GM12878 (cell line): ENCODE measurements at regions not wholly inside any gene's neighbourhood (a gene's known extent, or its start where the extent isn't known, plus 50 kb on each side); places are given as distances from the start of the nearest gene placed in this dataset.

Source experiments
- CBX5 ChIP-seq: sonication (generic); IDR thresholded peaks from 2 replicates; pipeline ENCODE4 v1.6.1; 2016; ENCODE audit warnings: low read depth, moderate library complexity, mild to moderate bottlenecking, inconsistent platforms
- CREM ChIP-seq: IDR thresholded peaks from 2 replicates; pipeline ENCODE4 v1.6.1; 2014; ENCODE audit warnings: antibody characterized with exemption, low read depth
- DPF2 ChIP-seq: fragments of 450-650 bp; IDR thresholded peaks from 2 replicates; pipeline ENCODE4 v1.6.1; 2017; ENCODE audit warnings: mild to moderate bottlenecking
- IRF5 ChIP-seq: fragments of 450-650 bp; IDR thresholded peaks from 2 replicates; pipeline ENCODE4 v1.6.1; 2017; ENCODE audit warnings: borderline replicate concordance
- JUNB ChIP-seq: IDR thresholded peaks from 2 replicates; pipeline ENCODE4 v1.6.1; 2016; ENCODE audit warnings: antibody characterized with exemption, mild to moderate bottlenecking
- NR2F1 ChIP-seq: fragments of 450-650 bp; conservative IDR thresholded peaks from 2 replicates; pipeline ENCODE4 v1.6.1; 2017; ENCODE audit warnings: mild to moderate bottlenecking
- PAX5 ChIP-seq: IDR thresholded peaks from 2 replicates; pipeline ENCODE4 v1.6.1; 2011; ENCODE audit warnings: low read depth, low read length, borderline replicate concordance
- RAD21 ChIP-seq: IDR thresholded peaks from 2 replicates; pipeline ENCODE4 v1.6.1; 2011; ENCODE audit warnings: mild to moderate bottlenecking, low read depth, low read length, moderate library complexity; ENCODE audit not compliant: insufficient read depth
- RB1 ChIP-seq: fragments of 450-650 bp; formaldehyde crosslinking; IDR thresholded peaks from 2 replicates; pipeline ENCODE4 v1.6.1; 2017; ENCODE audit warnings: mild to moderate bottlenecking, borderline replicate concordance
- SREBF2 ChIP-seq: IDR thresholded peaks from 2 replicates; pipeline ENCODE4 v1.6.1; 2012; ENCODE audit warnings: mild to moderate bottlenecking, low read length
- SRF ChIP-seq, 2 experiments: IDR thresholded peaks; 2 replicates each; pipeline ENCODE4 v1.6.1; 2011; ENCODE audit warnings: low read depth in 2 of 2, low read length in 2 of 2, mild to moderate bottlenecking in 1 of 2, moderate library complexity in 1 of 2
- STAT3 ChIP-seq: IDR thresholded peaks from 2 replicates; pipeline ENCODE4 v1.6.1; 2011; ENCODE audit warnings: low read depth, low read length, improper control_type of control experiment
- TARDBP ChIP-seq: IDR thresholded peaks from 2 replicates; pipeline ENCODE4 v1.6.1; 2016; ENCODE audit warnings: borderline replicate concordance
- TBL1XR1 ChIP-seq: IDR thresholded peaks from 2 replicates; pipeline ENCODE4 v1.6.1; 2012; ENCODE audit warnings: low read depth, low read length, improper control_type of control experiment
- ZNF24 ChIP-seq: fragments of 450-650 bp; IDR thresholded peaks from 2 replicates; pipeline ENCODE4 v1.6.1; 2017; ENCODE audit warnings: antibody characterized with exemption, mild to moderate bottlenecking
- ZNF622 ChIP-seq: fragments of 450-650 bp; IDR thresholded peaks from 2 replicates; pipeline ENCODE4 v1.6.1; 2017; ENCODE audit warnings: mild to moderate bottlenecking, inconsistent platforms
- TF ChIP-seq, protein P1 (sequence below): fragments of 450-650 bp; IDR thresholded peaks from 2 replicates; pipeline ENCODE4 v1.6.1; 2017; ENCODE audit warnings: mild to moderate bottlenecking, low read depth, inconsistent platforms; ENCODE audit not compliant: poor library complexity, severe bottlenecking
- TF ChIP-seq, protein P2 (sequence below): IDR thresholded peaks from 2 replicates; pipeline ENCODE4 v1.6.1; 2011; ENCODE audit warnings: borderline replicate concordance, low read depth, mild to moderate bottlenecking, moderate library complexity, mixed read lengths, low read length; ENCODE audit not compliant: insufficient read depth; ENCODE audit errors: extremely low read length
- TF ChIP-seq, protein P3 (sequence below): fragments of 450-650 bp; IDR thresholded peaks from 2 replicates; pipeline ENCODE4 v1.6.1; 2018; ENCODE audit warnings: mild to moderate bottlenecking, low read depth, moderate library complexity; ENCODE audit not compliant: partially characterized antibody
- TF ChIP-seq, protein P4 (sequence below): fragments of 450-650 bp; formaldehyde crosslinking; IDR thresholded peaks from 2 replicates; pipeline ENCODE4 v1.4.0; 2020; ENCODE audit warnings: mild to moderate bottlenecking, moderate library complexity

GRCh38 chr10:123392182-123392963 lies 238.2 kb downstream of the BUB3 start (continued):
- TF ChIP-seq PAX5 (peak; percentile 98), TARDBP (peak; percentile 87; the same call in 1 of the 2 replicates), RB1 (peak; percentile 92; the same call in 1 of the 2 replicates), ZNF622 (no peak), DPF2 (peak; percentile 84), NR2F1 (peak; percentile 66), RAD21 (peak; percentile 22; the same call in 1 of the 2 replicates), STAT3 (peak; percentile 85), JUNB (peak; percentile 74), SRF (IDR thresholded peaks at IDR 0.05; ENCODE audit: low read depth in 2 of 2, low read length in 2 of 2) (peak in 1 of 2 experiments; percentile 55; a peak in 1 of 4 replicates), CREM (peak; percentile 91), CBX5 (no peak), TBL1XR1 (peak; percentile 97), SREBF2 (no peak), ZNF24 (peak; percentile 47; the same call in 1 of the 2 replicates), IRF5 (no peak)
- TF ChIP-seq, protein P1, sequence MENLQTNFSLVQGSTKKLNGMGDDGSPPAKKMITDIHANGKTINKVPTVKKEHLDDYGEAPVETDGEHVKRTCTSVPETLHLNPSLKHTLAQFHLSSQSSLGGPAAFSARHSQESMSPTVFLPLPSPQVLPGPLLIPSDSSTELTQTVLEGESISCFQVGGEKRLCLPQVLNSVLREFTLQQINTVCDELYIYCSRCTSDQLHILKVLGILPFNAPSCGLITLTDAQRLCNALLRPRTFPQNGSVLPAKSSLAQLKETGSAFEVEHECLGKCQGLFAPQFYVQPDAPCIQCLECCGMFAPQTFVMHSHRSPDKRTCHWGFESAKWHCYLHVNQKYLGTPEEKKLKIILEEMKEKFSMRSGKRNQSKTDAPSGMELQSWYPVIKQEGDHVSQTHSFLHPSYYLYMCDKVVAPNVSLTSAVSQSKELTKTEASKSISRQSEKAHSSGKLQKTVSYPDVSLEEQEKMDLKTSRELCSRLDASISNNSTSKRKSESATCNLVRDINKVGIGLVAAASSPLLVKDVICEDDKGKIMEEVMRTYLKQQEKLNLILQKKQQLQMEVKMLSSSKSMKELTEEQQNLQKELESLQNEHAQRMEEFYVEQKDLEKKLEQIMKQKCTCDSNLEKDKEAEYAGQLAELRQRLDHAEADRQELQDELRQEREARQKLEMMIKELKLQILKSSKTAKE: peak; percentile 87
- TF ChIP-seq, protein P2, sequence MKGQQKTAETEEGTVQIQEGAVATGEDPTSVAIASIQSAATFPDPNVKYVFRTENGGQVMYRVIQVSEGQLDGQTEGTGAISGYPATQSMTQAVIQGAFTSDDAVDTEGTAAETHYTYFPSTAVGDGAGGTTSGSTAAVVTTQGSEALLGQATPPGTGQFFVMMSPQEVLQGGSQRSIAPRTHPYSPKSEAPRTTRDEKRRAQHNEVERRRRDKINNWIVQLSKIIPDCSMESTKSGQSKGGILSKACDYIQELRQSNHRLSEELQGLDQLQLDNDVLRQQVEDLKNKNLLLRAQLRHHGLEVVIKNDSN: no peak
- TF ChIP-seq, protein P3, sequence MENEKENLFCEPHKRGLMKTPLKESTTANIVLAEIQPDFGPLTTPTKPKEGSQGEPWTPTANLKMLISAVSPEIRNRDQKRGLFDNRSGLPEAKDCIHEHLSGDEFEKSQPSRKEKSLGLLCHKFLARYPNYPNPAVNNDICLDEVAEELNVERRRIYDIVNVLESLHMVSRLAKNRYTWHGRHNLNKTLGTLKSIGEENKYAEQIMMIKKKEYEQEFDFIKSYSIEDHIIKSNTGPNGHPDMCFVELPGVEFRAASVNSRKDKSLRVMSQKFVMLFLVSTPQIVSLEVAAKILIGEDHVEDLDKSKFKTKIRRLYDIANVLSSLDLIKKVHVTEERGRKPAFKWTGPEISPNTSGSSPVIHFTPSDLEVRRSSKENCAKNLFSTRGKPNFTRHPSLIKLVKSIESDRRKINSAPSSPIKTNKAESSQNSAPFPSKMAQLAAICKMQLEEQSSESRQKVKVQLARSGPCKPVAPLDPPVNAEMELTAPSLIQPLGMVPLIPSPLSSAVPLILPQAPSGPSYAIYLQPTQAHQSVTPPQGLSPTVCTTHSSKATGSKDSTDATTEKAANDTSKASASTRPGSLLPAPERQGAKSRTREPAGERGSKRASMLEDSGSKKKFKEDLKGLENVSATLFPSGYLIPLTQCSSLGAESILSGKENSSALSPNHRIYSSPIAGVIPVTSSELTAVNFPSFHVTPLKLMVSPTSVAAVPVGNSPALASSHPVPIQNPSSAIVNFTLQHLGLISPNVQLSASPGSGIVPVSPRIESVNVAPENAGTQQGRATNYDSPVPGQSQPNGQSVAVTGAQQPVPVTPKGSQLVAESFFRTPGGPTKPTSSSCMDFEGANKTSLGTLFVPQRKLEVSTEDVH: no peak
- TF ChIP-seq, protein P4, sequence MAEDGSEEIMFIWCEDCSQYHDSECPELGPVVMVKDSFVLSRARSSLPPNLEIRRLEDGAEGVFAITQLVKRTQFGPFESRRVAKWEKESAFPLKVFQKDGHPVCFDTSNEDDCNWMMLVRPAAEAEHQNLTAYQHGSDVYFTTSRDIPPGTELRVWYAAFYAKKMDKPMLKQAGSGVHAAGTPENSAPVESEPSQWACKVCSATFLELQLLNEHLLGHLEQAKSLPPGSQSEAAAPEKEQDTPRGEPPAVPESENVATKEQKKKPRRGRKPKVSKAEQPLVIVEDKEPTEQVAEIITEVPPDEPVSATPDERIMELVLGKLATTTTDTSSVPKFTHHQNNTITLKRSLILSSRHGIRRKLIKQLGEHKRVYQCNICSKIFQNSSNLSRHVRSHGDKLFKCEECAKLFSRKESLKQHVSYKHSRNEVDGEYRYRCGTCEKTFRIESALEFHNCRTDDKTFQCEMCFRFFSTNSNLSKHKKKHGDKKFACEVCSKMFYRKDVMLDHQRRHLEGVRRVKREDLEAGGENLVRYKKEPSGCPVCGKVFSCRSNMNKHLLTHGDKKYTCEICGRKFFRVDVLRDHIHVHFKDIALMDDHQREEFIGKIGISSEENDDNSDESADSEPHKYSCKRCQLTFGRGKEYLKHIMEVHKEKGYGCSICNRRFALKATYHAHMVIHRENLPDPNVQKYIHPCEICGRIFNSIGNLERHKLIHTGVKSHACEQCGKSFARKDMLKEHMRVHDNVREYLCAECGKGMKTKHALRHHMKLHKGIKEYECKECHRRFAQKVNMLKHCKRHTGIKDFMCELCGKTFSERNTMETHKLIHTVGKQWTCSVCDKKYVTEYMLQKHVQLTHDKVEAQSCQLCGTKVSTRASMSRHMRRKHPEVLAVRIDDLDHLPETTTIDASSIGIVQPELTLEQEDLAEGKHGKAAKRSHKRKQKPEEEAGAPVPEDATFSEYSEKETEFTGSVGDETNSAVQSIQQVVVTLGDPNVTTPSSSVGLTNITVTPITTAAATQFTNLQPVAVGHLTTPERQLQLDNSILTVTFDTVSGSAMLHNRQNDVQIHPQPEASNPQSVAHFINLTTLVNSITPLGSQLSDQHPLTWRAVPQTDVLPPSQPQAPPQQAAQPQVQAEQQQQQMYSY (CRISPR knock-in tag): peak; percentile 31; the same call in 1 of the 2 replicates
